ENCODE measurements at regions not wholly inside any gene's neighbourhood (a gene's known extent, or its start where the extent isn't known, plus 50 kb on each side); places are given as distances from the start of the nearest gene placed in this dataset.

GRCh38 chr6:25052181-25052580 is 116.4 kb upstream of the RIPOR2 start:
- H3K9me3 ChIP-seq (ENCODE audit: insufficient read depth in 2 of 2, low read depth in 1 of 2, low read length in 1 of 2), result 0 out of 4 replicates have a peak, but pooled peaks cover 0 to 4% of the 10 kb centered on the region in 2 experiments
- H2BK20ac ChIP-seq (ENCODE audit: low read length), result no peak overlapping the region
- no peak for TF ChIP-seq EP300 (IDR thresholded peaks at IDR 0.05; ENCODE audit: borderline replicate concordance in 1 of 2, low read depth in 2 of 2, low read length in 2 of 2)
- no peak for TF ChIP-seq GABPA (IDR thresholded peaks at IDR 0.05; ENCODE audit: borderline replicate concordance, insufficient read depth, low read length)
- TF ChIP-seq ZNF274 (IDR thresholded peaks at IDR 0.05; ENCODE audit: borderline replicate concordance, extremely low read depth, low read length), result no peak
- TF ChIP-seq TAF1 (IDR thresholded peaks at IDR 0.05; ENCODE audit: low read depth, low read length), result no peak
- TF ChIP-seq JUN (IDR thresholded peaks at IDR 0.05; ENCODE audit: low read depth, low read length), result no peak
- TF ChIP-seq POLR2AphosphoS5 (IDR thresholded peaks at IDR 0.05; ENCODE audit: low read depth, low read length), result no peak
- TF ChIP-seq TEAD4 (IDR thresholded peaks at IDR 0.05; ENCODE audit: low read depth, low read length), result no peak
- TF ChIP-seq BRCA1 (IDR thresholded peaks at IDR 0.05; ENCODE audit: low read depth, low read length), result no peak
- TF ChIP-seq ATF3 (IDR thresholded peaks at IDR 0.05; ENCODE audit: insufficient read depth, low read depth, low read length), result no peak
- no peak for TF ChIP-seq RBBP5 (IDR thresholded peaks at IDR 0.05; ENCODE audit: borderline replicate concordance, low read depth, low read length)
- no peak for TF ChIP-seq ASH2L (IDR thresholded peaks at IDR 0.05; ENCODE audit: low read length)
- TF ChIP-seq NRF1 (IDR thresholded peaks at IDR 0.05; ENCODE audit: low read depth, low read length), result no peak
- TF ChIP-seq SIX5 (IDR thresholded peaks at IDR 0.05; ENCODE audit: low read depth, low read length), result no peak
- no peak for TF ChIP-seq CREB1 (IDR thresholded peaks at IDR 0.05)
- no peak overlapping the region for H4K91ac ChIP-seq (replicated peaks; ENCODE audit: insufficient read length, low read length)
- no peak overlapping the region for H2BK120ac ChIP-seq (replicated peaks; ENCODE audit: low read depth, low read length)
- H3K56ac ChIP-seq (replicated peaks; ENCODE audit: insufficient read length, low read depth, low read length), result no peak overlapping the region
- H2BK5ac ChIP-seq (ENCODE audit: low read depth, low read length), result no peak overlapping the region
- FAIRE-seq (no peak), DNase-seq (ENCODE audit: low read depth in 1 of 2, low spot score in 2 of 2) (no peak)
- no peak overlapping the region for H3K14ac ChIP-seq (ENCODE audit: insufficient read length)
- WGBS, 2 experiments (ENCODE audit: extremely low coverage in 1 of 2, insufficient coverage in 1 of 2, insufficient read length in 1 of 2, insufficient replicate concordance in 2 of 2, low coverage in 1 of 2, low lambda C conversion rate in 2 of 2, missing lambda C conversion rate in 1 of 2), result 85% methylated on average over 1 of the region's 1 CpG; no CpG with 5 or more reads in 1 of the 2 experiments
- no peak overlapping the region for H3K23ac ChIP-seq (ENCODE audit: insufficient read length)
- no peak overlapping the region for H4K5ac ChIP-seq (ENCODE audit: insufficient read length, low read depth, low read length)
- no peaks in the 10 kb centered on the region for H4K20me1 ChIP-seq (replicated peaks in 1 of 2; ENCODE audit: control insufficient read depth in 1 of 2, insufficient read depth in 2 of 2, low read length in 2 of 2)
- no peak overlapping the region for H2BK12ac ChIP-seq (ENCODE audit: low read depth, low read length)
- no peak overlapping the region for H3K4me2 ChIP-seq (ENCODE audit: insufficient read depth in 1 of 2, low read depth in 2 of 2, low read length in 2 of 2)
- H3K79me1 ChIP-seq (ENCODE audit: low read depth, low read length), result no peaks in the 10 kb centered on the region
- H3K36me3 ChIP-seq (ENCODE audit: control insufficient read depth in 2 of 4, insufficient read depth in 4 of 4, low read length in 3 of 4), result no peaks in the 10 kb centered on the region
- no peaks in the 10 kb centered on the region for H3K4me1 ChIP-seq (replicated peaks in 1 of 4; ENCODE audit: control insufficient read depth in 3 of 4, insufficient read depth in 4 of 4, low read length in 3 of 4)
- H3K4ac ChIP-seq (replicated peaks; ENCODE audit: insufficient read length, low read depth, low read length), result no peak overlapping the region
- H3K23me2 ChIP-seq (ENCODE audit: low read depth, low read length), result no peaks in the 10 kb centered on the region
- CTCF ChIA-PET (ENCODE audit: partially characterized antibody), result interaction anchor here (0.7 to 1.2 kb wide), 3 partner anchors 9 to 18 kb away, joined by 3 read pairs; no protein-coding TSS in a partner anchor
- no peak overlapping the region for H2AK5ac ChIP-seq (ENCODE audit: low read depth, low read length)
- no peak overlapping the region for H4K8ac ChIP-seq (ENCODE audit: extremely low read depth, insufficient read depth, low read length)
- H3K4me3 ChIP-seq (ENCODE audit: extremely low read depth in 1 of 4, insufficient read depth in 2 of 4, low read depth in 3 of 4, low read length in 4 of 4), result no peak overlapping the region
- 0 out of 2 replicates have a peak overlapping the region, but pooled peaks have one; percentile 8 for H2BK15ac ChIP-seq (ENCODE audit: low read length)
- H3K9ac ChIP-seq (replicated peaks in 1 of 4; ENCODE audit: extremely low read depth in 1 of 4, low read depth in 3 of 4, low read length in 3 of 4), result no peak overlapping the region
- no peaks in the 10 kb centered on the region for H3K27me3 ChIP-seq (replicated peaks in 1 of 4; ENCODE audit: control insufficient read depth in 3 of 4, extremely low read depth in 1 of 4, insufficient read depth in 3 of 4, low read length in 3 of 4)
- no peak overlapping the region for H2AFZ ChIP-seq (ENCODE audit: low read length)
- no peak overlapping the region for H3K18ac ChIP-seq (ENCODE audit: extremely low read depth, low read length)
- POLR2A ChIA-PET (ENCODE audit: partially characterized antibody), result no interaction called here
- no peak overlapping the region for H3K27ac ChIP-seq (ENCODE audit: low read depth, low read length)
- no peaks in the 10 kb centered on the region for H3K79me2 ChIP-seq (ENCODE audit: control insufficient read depth in 1 of 2, insufficient read depth in 2 of 2, low read length in 2 of 2)

Measured in H1 (cell line).